Suprapubic skin (tissue), 4 donors: ENCODE measurements at regions not wholly inside any gene's neighbourhood (a gene's known extent, or its start where the extent isn't known, plus 50 kb on each side); places are given as distances from the start of the nearest gene placed in this dataset.

Source experiments
- DNase-seq, 2 donors: peaks; one replicate each; pipeline ENCODE4 v3.0.0-alpha.2; 2019; ENCODE audit warnings: low spot score in 2 of 2
- H3K27ac ChIP-seq: fragments of 200-600 bp; sonication (generic); one replicate; pipeline ENCODE4 v1.5.1; 2019
- H3K27me3 ChIP-seq: fragments of 200-600 bp; sonication (generic); one replicate; pipeline ENCODE4 v1.5.1; 2019
- H3K36me3 ChIP-seq: fragments of 200-600 bp; sonication (generic); one replicate; pipeline ENCODE4 v1.5.1; 2019
- H3K4me1 ChIP-seq: fragments of 200-600 bp; sonication (generic); one replicate; pipeline ENCODE4 v1.5.1; 2019
- H3K4me3 ChIP-seq: fragments of 200-600 bp; sonication (generic); one replicate; pipeline ENCODE4 v1.5.1; 2019; ENCODE audit warnings: mild to moderate bottlenecking
- H3K9me3 ChIP-seq: fragments of 200-600 bp; sonication (generic); one replicate; pipeline ENCODE4 v1.5.1; 2019
- EP300 ChIP-seq: sonication (generic); formaldehyde crosslinking; IDR thresholded peaks from one replicate; pipeline ENCODE4 v1.6.1; 2017; ENCODE audit warnings: antibody characterized with exemption
- POLR2A ChIP-seq, 2 donors: fragments of 450-650 bp; IDR thresholded peaks; one replicate each; pipeline ENCODE4 v1.6.1; 2017; ENCODE audit warnings: antibody characterized with exemption in 2 of 2, mild to moderate bottlenecking in 2 of 2, moderate library complexity in 2 of 2
- POLR2AphosphoS5 ChIP-seq, 3 donors: sonication (generic); formaldehyde crosslinking; IDR thresholded peaks; one replicate each; pipeline ENCODE4 v1.6.1; 2017; ENCODE audit warnings: antibody characterized with exemption in 3 of 3
- WGBS: methylation state at CpG from one replicate; pipeline ENCODE4 v1.1.5; 2018; 5-methylcytosine and 5-hydroxymethylcytosine counted together
- TF ChIP-seq, protein P1 (sequence below), 2 donors: fragments of 200-600 bp in 1 of 2; fragments of 450-650 bp in 1 of 2; sonication (generic) in 1 of 2; IDR thresholded peaks; one replicate each; pipeline ENCODE4 v1.5.1; 2016 to 2019; ENCODE audit warnings: antibody characterized with exemption in 2 of 2, mild to moderate bottlenecking in 1 of 2, moderate library complexity in 1 of 2

DNA sequence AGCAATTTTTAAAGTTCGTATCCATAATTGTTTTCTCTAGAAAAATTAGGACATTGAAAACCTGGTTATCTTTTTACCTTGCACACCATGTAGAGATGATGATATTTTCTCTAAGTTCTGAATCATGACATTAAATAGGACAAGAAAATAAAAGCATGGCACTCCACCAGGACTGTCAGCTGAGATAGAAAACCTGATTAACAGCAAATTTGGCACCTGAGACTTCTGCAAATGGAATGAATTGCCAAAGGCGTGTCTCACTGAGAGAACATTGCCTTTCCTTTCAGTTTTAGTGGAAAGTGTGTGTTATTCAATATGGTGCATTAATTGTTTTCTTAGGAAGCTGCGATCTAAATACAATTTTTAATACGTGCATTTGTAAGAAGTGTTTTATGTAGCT is 164.7 kb downstream of the LRRC30 start:
- Histone ChIP-seq H3K4me1 (peaks cover 7% of the 10 kb centered on the region), H3K4me3 (no peak overlapping the region), H3K27ac (no peak overlapping the region), H3K27me3 (no peaks in the 10 kb centered on the region), H3K9me3 (no peaks in the 10 kb centered on the region), H3K36me3 (no peaks in the 10 kb centered on the region)
- DNase-seq, result no peak
- TF ChIP-seq, protein P1, sequence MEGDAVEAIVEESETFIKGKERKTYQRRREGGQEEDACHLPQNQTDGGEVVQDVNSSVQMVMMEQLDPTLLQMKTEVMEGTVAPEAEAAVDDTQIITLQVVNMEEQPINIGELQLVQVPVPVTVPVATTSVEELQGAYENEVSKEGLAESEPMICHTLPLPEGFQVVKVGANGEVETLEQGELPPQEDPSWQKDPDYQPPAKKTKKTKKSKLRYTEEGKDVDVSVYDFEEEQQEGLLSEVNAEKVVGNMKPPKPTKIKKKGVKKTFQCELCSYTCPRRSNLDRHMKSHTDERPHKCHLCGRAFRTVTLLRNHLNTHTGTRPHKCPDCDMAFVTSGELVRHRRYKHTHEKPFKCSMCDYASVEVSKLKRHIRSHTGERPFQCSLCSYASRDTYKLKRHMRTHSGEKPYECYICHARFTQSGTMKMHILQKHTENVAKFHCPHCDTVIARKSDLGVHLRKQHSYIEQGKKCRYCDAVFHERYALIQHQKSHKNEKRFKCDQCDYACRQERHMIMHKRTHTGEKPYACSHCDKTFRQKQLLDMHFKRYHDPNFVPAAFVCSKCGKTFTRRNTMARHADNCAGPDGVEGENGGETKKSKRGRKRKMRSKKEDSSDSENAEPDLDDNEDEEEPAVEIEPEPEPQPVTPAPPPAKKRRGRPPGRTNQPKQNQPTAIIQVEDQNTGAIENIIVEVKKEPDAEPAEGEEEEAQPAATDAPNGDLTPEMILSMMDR (IDR thresholded peaks at IDR 0.05), result no peak
- TF ChIP-seq POLR2AphosphoS5 (IDR thresholded peaks at IDR 0.05) (no peak), EP300 (no peak), POLR2A (IDR thresholded peaks at IDR 0.05) (no peak)
- 30% methylated on average over 4 of the region's 4 CpGs for WGBS

DNA sequence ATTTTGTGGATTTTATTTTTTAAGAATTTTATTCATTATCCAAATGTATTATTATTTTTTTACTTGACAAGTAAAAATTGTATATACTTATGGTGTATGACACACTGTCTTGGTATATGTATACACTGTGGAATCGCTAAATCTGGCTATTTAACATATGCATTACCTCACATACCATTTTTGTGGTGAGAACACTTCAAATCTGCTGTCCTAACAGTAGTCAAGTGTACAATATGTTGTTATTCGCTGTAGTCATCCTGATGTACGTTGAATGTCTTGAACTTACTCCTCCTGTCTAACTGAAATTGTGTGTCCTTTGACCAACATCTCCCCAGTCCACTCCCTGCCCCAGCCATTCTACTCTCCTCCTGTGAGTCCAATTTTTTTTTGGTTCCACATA is 153.2 kb upstream of the PTPRM start:
- peak overlapping the region; percentile 64 for H3K27ac ChIP-seq
- WGBS, result 93% methylated on average over 3 of the region's 3 CpGs
- H3K27me3 ChIP-seq, result no peaks in the 10 kb centered on the region
- no peak overlapping the region for H3K4me3 ChIP-seq
- no peak for TF ChIP-seq EP300
- no peak for TF ChIP-seq POLR2AphosphoS5 (IDR thresholded peaks at IDR 0.05)
- TF ChIP-seq, protein P1 (IDR thresholded peaks at IDR 0.05), result no peak
- TF ChIP-seq POLR2A (IDR thresholded peaks at IDR 0.05), result no peak
- DNase-seq, result no peak
- no peaks in the 10 kb centered on the region for H3K9me3 ChIP-seq
- peaks cover 22% of the 10 kb centered on the region for H3K4me1 ChIP-seq
- H3K36me3 ChIP-seq, result no peaks in the 10 kb centered on the region

DNA sequence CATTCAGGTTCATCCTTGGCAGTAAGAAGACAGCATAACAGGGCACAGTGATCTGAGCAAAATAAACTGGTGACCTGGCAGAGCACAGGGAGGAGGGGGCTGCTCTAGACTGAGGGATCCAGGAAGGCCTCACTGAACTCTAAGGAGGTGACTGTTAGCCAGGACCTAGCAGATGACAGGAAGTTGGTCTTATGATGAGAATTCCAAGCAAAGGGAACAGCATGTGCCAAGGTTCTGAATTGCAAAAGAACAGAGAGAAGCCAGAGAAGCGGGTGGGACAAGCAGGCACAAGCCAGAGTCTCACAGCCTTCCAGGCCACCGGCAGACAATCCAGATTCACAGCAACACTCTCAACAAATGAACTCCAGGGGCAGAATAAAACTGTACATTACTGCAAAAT is 152.7 kb upstream of the PTPRM start:
- Histone ChIP-seq H3K4me1 (peaks cover 22% of the 10 kb centered on the region), H3K4me3 (no peak overlapping the region), H3K27ac (peak overlapping the region; percentile 64), H3K36me3 (no peaks in the 10 kb centered on the region), H3K9me3 (no peaks in the 10 kb centered on the region), H3K27me3 (no peaks in the 10 kb centered on the region)
- peak in 1 of 2 donors; percentile 75 for DNase-seq
- TF ChIP-seq POLR2AphosphoS5 (IDR thresholded peaks at IDR 0.05) (peak in 2 of 3 donors; percentile 17 to 94), EP300 (peak; percentile 74), POLR2A (IDR thresholded peaks at IDR 0.05) (no peak)
- TF ChIP-seq, protein P1 (IDR thresholded peaks at IDR 0.05), result no peak
- WGBS, result 18% methylated on average over 2 of the region's 2 CpGs

GRCh38 chr18:7415081-7415894 is 151.8 kb upstream of the PTPRM start:
- Histone ChIP-seq H3K4me3 (no peak overlapping the region), H3K9me3 (no peaks in the 10 kb centered on the region), H3K36me3 (no peaks in the 10 kb centered on the region), H3K4me1 (peaks cover 22% of the 10 kb centered on the region), H3K27ac (peak overlapping the region; percentile 64), H3K27me3 (no peaks in the 10 kb centered on the region)
- WGBS, result 63% methylated on average over 8 of the region's 8 CpGs
- DNase-seq, result peak in 1 of 2 donors; percentile 71
- TF ChIP-seq POLR2A (IDR thresholded peaks at IDR 0.05), result no peak
- no peak for TF ChIP-seq POLR2AphosphoS5 (IDR thresholded peaks at IDR 0.05)
- no peak for TF ChIP-seq EP300

DNA sequence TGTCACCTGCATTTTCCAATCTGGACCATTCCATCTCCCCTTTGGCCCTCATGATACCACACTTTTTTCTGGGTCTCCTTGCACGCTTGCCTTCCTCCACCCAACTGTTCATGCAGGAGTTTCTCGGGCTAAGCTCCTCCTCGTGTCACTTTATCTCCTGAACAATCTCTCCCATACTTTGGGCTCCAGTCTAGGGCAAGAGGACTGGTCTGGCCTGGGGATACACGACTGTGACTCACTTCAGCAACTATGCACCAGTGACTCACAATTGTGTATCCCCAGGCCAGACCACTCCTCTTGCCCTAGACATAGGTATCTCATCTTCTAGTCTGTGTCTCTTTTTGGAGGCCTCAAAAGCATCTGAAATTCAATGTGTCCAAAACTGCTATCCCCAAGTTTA is 149.4 kb upstream of the PTPRM start:
- Histone ChIP-seq H3K9me3 (no peaks in the 10 kb centered on the region), H3K36me3 (no peaks in the 10 kb centered on the region), H3K27me3 (no peaks in the 10 kb centered on the region), H3K4me3 (no peak overlapping the region), H3K4me1 (peaks cover 22% of the 10 kb centered on the region), H3K27ac (no peak overlapping the region)
- no peak for DNase-seq
- TF ChIP-seq POLR2A (IDR thresholded peaks at IDR 0.05) (no peak), EP300 (no peak), POLR2AphosphoS5 (IDR thresholded peaks at IDR 0.05) (no peak)
- TF ChIP-seq, protein P1 (IDR thresholded peaks at IDR 0.05), result no peak
- WGBS, result 59% methylated on average over 4 of the region's 4 CpGs
